Right hindlimb (tissue), 1 donor: ENCODE measurements at regions not wholly inside any gene's neighbourhood (a gene's known extent, or its start where the extent isn't known, plus 50 kb on each side); places are given as distances from the start of the nearest gene placed in this dataset.

Experiments used
- DNase-seq: peaks from one replicate; pipeline ENCODE4 v3.0.0-alpha.2; 2018

DNA sequence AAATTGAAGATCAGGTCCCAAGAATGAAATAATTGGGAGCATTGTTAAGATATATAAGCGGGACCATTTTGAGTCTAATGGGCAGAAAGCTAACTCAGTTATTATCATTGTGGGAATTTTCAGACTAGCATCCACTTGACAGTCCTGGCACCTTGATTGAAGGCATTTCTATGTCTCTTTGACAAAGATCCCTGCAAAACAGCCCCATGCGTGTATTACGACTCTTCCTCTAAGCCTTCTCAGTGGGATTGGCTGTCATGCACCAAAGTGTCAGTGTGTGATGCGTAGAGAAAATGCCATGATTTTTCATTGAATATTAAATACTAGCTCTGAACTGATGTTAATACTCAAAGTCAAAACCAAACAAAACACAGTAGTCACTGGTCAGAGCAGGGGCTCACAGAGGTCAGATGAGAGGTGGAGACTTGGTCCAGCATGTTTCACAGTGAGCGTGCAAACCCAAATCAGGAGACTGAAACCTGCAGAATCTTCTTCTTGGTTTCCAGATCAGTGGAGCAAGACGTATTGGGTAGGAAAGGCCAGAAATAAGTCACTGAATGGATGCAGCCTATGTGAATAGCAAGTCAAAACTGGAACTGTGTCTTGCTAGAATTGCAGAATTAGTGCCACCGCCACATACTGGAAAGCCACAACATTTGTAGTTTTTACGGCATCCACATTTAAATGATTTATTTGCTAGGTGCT, 303.6 kb upstream of the AKR1E2 start:
- DNase-seq = no peak

DNA sequence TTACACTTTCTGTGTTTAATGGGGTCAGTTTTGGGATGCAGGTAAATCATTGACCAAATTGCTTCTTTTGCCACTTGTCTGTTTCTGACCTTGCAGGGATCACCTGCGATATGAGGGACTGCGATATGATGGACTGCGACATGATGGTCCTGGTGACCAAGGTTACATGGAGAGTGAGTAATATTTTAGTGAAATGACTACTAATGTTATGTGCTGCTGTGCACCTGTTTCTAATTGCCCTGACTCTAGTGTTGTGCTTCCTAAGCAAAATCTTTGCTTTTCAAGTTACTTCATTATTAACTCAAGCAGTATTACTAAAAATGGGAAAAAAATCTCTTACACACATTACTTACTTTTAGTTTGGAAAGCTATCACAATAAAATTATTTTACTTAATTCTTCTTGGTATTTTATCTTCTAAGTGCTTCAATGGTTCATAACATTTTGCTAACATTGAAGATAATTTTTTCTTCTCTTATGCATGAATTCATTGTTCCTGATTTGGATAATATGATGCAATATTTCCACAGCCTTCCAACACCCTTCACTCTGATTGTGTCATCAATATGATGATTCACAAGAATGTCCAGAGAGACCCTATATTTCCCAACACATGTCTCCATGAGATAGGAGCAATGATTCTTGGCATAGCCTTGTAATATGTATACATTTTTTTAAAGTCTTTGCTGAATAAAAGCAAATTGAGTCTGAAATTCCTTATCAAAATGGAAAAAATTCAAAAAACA, 306.2 kb upstream of the AKR1E2 start:
- no peak for DNase-seq

DNA sequence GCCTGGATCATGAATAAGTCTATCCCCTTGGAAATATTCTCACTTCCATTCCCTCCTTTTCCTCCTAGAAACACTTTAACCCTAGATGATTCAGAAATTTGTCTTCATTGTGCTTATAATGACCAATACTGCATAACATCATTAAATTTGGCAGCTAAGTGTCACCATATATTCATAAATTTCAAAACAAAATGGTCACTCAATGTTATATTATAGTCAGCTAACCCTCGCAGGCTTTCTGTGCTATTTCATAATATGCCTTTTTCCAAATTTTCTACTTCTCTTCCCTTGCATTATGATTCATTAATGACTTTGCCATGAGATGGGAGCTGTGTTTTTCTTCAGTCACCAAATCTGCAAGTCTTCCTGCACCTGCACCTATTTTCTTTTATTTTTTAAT, 308.3 kb upstream of the AKR1E2 start:
- DNase-seq = no peak

DNA sequence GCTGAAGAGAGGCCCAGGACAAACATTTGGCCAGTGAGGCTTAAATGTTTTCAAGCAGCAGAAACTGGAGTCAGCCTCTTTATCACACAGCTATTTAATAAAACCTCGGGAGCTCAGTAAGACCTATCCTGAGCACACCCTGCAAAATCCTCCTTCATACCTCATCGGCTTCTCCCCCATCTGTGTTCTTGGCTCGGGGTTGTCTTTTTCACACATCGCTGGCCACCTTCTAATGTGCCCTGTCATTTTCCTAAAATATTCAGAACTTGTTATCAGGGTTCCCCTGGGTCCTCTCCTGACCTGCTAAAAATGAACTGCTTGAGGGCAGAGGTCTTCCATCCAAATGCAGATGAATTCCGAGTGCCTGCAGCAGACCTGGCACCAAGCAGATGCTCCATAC, 310.3 kb upstream of the AKR1E2 start:
- no peak for DNase-seq

DNA sequence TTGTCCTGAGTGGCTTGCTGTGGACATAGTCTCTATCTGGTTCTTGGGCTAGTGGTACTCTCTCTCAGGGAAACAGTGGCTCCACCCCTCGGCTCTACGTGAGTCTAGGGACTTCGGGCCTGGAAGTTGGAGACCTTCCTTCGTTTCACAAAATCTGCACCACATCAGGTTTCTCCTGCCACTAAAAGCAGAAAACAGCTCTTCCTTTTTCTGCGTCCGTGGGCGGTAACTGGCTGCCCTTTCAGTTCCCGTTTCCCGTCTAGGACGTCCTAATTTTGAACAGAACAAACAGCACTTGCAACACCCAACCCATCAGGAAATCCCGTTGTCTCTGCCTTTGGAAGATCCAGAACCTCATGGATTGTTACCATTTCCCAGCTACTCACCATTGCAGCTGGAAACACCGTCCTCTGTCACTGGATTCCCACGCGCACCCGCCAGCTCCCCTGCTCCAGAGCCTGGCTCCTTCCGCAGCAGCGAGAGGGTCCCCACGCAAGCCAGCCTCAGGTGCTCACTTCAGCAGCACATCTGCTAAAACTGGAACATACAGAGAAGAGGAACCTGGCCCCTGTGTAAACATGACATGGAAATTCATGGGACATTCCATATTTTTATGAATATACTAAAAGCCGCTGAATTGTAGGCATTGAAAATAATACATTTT, 311.4 kb upstream of the AKR1E2 start:
- peak; percentile 46 for DNase-seq

DNA sequence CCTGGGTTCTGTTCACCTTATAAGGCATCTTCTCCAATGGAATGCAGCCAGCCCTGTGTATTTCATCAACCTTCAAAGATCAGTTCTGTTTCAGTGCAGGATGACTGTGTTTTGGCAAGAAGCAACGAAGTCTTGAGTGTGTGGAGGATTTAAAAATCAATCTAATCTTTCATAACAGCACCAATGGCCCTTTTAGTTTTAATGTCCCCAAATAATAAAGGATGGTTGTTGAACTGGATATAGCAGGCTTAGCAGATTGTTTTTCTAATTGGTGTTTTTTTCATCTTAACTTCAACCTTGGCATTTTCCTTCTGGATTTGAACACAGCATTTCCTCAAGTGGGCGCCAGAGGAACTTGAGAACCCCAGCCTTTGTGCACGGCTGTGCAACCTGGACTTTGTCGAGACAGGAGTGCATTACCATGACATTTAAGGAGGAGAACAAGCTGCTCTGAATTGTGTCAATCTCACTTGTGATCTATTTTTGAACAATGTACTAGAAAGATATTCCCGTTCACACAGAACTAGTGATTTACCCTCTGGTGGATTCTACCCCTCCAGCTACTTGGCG, 313.3 kb upstream of the AKR1E2 start:
- DNase-seq = peak; percentile 39

- DNase-seq = no peak
Observed at GRCh38 chr10:4512196-4512595, 313.8 kb upstream of the AKR1E2 start.

DNA sequence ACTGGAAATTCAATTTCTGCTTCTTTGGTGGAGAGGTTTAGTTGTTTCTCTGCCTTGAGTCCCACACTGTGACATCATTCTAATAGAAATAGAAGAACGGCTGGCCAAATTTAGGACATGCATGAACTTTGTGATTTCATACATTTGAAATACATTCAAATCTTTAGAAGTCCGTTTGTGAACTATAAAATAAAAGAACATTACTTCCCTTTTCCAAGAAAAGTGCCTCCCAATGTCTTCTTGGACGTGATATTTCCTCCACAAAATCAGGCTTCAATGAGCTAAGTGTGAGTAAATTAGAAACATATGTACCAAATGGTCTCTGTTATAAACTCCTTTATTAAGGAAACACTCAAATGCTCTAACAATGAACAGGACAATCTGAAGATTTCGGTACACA, 314.5 kb upstream of the AKR1E2 start:
- DNase-seq = peak; percentile 25

DNA sequence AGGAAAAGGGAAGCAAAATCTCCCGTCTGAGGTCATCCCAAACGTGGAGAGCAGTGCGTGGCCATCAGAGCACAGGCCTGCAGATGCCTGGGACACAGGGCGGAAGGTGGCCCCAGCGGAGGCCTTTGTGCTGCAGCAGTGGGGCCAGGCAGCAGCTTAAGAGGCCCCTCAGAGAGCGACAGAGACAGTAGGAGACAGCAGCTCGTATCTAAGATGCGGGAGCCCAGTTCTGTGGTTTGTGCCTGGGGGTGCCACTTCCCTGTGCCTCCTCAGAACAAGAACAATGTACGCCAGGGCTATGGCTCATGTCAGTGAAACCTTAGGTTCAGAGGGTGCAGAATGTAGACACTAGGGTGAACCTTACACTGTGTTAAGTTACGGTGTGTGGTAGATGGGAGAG, 316.6 kb upstream of the AKR1E2 start:
- no peak for DNase-seq

GRCh38 chr10:4506095-4506494, 319.9 kb upstream of the AKR1E2 start:
- DNase-seq = no peak

DNA sequence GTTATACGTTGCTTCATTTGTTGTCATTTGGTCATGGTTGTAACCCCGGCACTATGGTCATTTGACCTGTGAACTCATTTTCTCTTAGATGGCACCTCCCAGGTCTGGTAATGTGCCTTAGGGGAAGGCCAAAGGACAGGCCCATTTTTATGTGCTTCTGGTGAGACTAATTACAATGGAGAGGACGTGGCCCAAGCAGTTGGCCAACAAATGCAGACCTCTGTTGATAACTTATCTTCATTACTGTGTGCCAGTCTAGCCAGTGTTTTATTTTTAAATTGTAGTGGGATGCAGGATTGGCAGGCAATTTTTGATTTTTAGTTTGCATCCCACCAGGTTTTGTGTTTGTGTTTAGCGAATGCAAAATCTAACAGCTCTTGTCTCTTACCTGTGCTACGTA, 321.5 kb upstream of the AKR1E2 start:
- no peak for DNase-seq

GRCh38 chr10:4503076-4503475, 322.9 kb upstream of the AKR1E2 start:
- DNase-seq = no peak

GRCh38 chr10:4501306-4501705, 324.7 kb upstream of the AKR1E2 start:
- no peak for DNase-seq

DNA sequence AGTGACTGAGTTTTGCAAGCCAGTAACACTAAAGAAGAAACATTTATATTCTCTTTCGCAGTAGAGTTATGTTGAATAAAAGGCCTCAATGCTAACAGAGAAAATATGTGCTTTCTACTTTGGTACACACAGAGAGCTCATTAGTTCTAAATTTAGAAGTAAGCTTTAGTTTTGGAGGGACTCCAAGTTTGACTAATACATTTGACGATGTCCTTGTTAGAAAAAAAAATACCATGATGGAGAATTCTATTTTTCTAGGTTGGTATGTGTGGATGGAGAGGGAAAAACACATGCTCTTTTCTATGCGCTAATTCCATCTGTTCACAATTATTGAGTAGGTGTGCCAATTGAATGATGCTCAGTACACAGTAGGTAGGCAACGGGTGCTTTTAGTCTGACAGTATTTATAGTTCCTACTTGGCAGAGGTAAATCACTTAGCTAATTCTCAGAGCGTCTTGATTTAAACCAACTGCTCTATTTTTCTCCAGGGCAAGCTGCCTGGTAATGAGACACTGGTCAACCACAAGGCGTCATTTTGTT, 327.2 kb upstream of the AKR1E2 start:
- peak; percentile 51 for DNase-seq

GRCh38 chr10:4494551-4494950, 331.5 kb upstream of the AKR1E2 start:
- DNase-seq = no peak

GRCh38 chr10:4492202-4492601, 333.8 kb upstream of the AKR1E2 start:
- no peak for DNase-seq

DNA sequence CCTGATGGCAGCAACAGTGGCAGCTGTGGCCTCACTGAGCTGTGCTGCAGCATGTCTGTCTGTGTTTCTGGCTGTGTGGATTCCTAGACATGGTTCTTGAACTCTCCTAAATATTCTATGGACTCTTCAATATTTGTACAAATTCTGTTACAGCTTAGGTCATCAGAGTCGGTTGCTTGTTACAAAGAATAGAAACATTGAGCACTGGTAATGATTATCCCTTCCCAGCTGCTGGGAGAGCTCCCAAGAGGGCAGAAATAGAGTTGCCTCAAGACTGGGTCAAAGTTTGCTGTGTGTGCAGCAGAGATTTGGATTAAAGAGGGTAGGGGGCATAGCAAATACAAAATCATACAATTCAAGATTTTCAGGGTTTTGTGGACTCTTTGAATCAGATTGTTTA, 337.1 kb upstream of the AKR1E2 start:
- DNase-seq = no peak

GRCh38 chr10:4485636-4486035, 340.4 kb upstream of the AKR1E2 start:
- no peak for DNase-seq

DNA sequence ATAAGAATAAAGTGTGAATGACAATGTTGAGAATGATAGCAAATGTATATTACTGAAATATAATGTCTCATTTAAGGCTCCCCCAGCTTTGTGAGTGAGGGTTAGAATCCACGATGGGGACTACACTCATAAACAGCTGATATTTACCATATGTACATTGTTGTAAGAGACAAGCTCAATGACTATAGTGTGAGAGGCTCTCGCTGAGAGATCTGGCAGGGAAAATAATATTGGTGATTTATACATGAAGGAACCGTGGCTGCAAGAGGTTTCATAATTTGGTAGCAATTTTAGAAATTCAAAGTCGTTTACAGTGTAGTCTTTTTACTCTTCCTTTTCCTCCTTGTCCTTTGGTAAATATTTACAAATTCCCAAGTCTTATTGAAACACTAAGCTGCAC, 342.2 kb upstream of the AKR1E2 start:
- DNase-seq = no peak

DNA sequence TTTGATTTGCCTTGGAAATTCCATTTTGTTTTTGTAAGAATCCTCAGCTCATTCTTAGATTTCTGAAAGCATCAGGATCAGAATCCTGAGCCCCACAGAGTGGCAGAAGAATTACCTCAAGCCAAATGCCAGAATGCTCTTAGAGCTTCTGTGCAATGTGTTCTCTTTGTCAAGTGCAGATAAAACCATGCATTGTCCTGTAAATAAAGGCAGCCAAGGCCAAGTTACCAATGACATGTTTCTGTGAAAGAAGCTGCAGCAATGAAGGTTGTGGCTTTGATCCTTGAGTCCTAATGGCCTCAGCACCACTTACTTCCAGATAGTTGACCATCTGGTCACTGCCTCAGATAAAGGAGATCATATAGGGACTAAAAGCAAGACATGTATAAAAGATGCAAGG, 343.3 kb upstream of the AKR1E2 start:
- DNase-seq = no peak

GRCh38 chr10:4481192-4481591, 344.8 kb upstream of the AKR1E2 start:
- no peak for DNase-seq

- DNase-seq = no peak
Observed at GRCh38 chr10:4479342-4479741, 346.7 kb upstream of the AKR1E2 start.

GRCh38 chr10:4477664-4478063, 348.3 kb upstream of the AKR1E2 start:
- no peak for DNase-seq
